ENCODE measurements at regions not wholly inside any gene's neighbourhood (a gene's known extent, or its start where the extent isn't known, plus 50 kb on each side); places are given as distances from the start of the nearest gene placed in this dataset.
"Not testable (repeated sequence)": the region's sequence is repeated elsewhere in the genome, so short reads cannot be mapped to it uniquely, and the experiment has no call there.

GRCh38 chr2:175318542-175318941 lies 137.0 kb upstream of the ATP5MC3 start:
- DNase-seq = no peak

GRCh38 chr2:175317751-175318150 lies 136.2 kb upstream of the ATP5MC3 start:
- DNase-seq = no peak

- no peak for DNase-seq
These were observed 130.6 kb upstream of the ATP5MC3 start for GRCh38 chr2:175312137-175312536.

GRCh38 chr2:175310813-175311504 lies 129.4 kb upstream of the ATP5MC3 start:
- DNase-seq = no peak

- no peak for DNase-seq
These were observed 128.3 kb upstream of the ATP5MC3 start for GRCh38 chr2:175309799-175310198.

- DNase-seq = no peak
These were observed 126.5 kb upstream of the ATP5MC3 start for GRCh38 chr2:175308005-175308404.

- DNase-seq = no peak
These were observed 123.0 kb upstream of the ATP5MC3 start for GRCh38 chr2:175304541-175304940.

GRCh38 chr2:175293776-175294175 lies 112.3 kb upstream of the ATP5MC3 start:
- no peak for DNase-seq

- no peak for DNase-seq
These were observed 111.7 kb upstream of the ATP5MC3 start for GRCh38 chr2:175293195-175293594.

- no peak for DNase-seq
These were observed 101.4 kb upstream of the ATP5MC3 start for GRCh38 chr2:175282886-175283285.

GRCh38 chr2:175282300-175282699 lies 100.8 kb upstream of the ATP5MC3 start:
- peak; percentile 6 for DNase-seq

- DNase-seq = no peak
These were observed 96.3 kb upstream of the ATP5MC3 start for GRCh38 chr2:175277772-175278171.

- no peak for DNase-seq
These were observed 94.0 kb upstream of the ATP5MC3 start for GRCh38 chr2:175275539-175275938.

GRCh38 chr2:175259164-175259563 lies 77.7 kb upstream of the ATP5MC3 start:
- DNase-seq = no peak

GRCh38 chr2:175256806-175257585 lies 75.5 kb upstream of the ATP5MC3 start:
- no peak for DNase-seq

- not testable (repeated sequence) for DNase-seq
These were observed 74.9 kb upstream of the ATP5MC3 start for GRCh38 chr2:175256391-175256790.

GRCh38 chr2:175253871-175254270 lies 72.4 kb upstream of the ATP5MC3 start:
- no peak for DNase-seq

- no peak for DNase-seq
These were observed 70.0 kb upstream of the ATP5MC3 start for GRCh38 chr2:175251425-175252041.

- no peak for DNase-seq
These were observed 65.6 kb upstream of the ATP5MC3 start for GRCh38 chr2:175247159-175247558.

GRCh38 chr2:175244697-175245096 lies 63.2 kb upstream of the ATP5MC3 start:
- DNase-seq = no peak

GRCh38 chr2:175241691-175242090 lies 60.2 kb upstream of the ATP5MC3 start:
- DNase-seq = no peak

GRCh38 chr2:175240033-175240432 lies 58.5 kb upstream of the ATP5MC3 start:
- DNase-seq = not testable (repeated sequence)

- no peak for DNase-seq
These were observed 55.4 kb upstream of the ATP5MC3 start for GRCh38 chr2:175236930-175237329.

- DNase-seq = no peak
These were observed 53.1 kb upstream of the ATP5MC3 start for GRCh38 chr2:175234650-175235049.

Measured in NCI-H226 (cell line).